Choroid plexus epithelial cell (primary cell): ENCODE measurements at regions not wholly inside any gene's neighbourhood (a gene's known extent, or its start where the extent isn't known, plus 50 kb on each side); places are given as distances from the start of the nearest gene placed in this dataset.

Experiments
- DNase-seq: peaks from one replicate; pipeline ENCODE4 v3.0.0-alpha.2; 2010; ENCODE audit warnings: low read depth
- H3K4me3 ChIP-seq: 2 replicates; pipeline ENCODE4 v1.5.1; 2011; ENCODE audit warnings: low read depth, mild to moderate bottlenecking, control low read depth, low read length, moderate library complexity
- CTCF ChIP-seq: conservative IDR thresholded peaks from 2 replicates; pipeline ENCODE4 v1.5.1; 2011; ENCODE audit warnings: low read depth, mild to moderate bottlenecking, control low read depth, inconsistent platforms, low read length, moderate library complexity

GRCh38 chr17:34847938-34848337 lies 113.3 kb downstream of the CCT6B start:
- DNase-seq: no peak
- TF ChIP-seq CTCF: no peak

GRCh38 chr17:34845296-34845695 lies 116.0 kb downstream of the CCT6B start:
- DNase-seq: no peak
- no peak overlapping the region for H3K4me3 ChIP-seq
- TF ChIP-seq CTCF: no peak

More at GRCh38 chr17:34847938-34848337, 113.3 kb downstream of the CCT6B start:
- no peak overlapping the region for H3K4me3 ChIP-seq

GRCh38 chr17:34843682-34844081 lies 117.6 kb downstream of the CCT6B start:
- DNase-seq: no peak
- no peak for TF ChIP-seq CTCF
- no peak overlapping the region for H3K4me3 ChIP-seq

- TF ChIP-seq CTCF: no peak
- H3K4me3 ChIP-seq: no peak overlapping the region
- no peak for DNase-seq
Observed at GRCh38 chr17:34842235-34842634, 119.0 kb downstream of the CCT6B start.

GRCh38 chr17:34841467-34841866 lies 119.8 kb downstream of the CCT6B start:
- no peak for TF ChIP-seq CTCF

GRCh38 chr17:34840750-34841149 lies 120.5 kb downstream of the CCT6B start:
- TF ChIP-seq CTCF: no peak
- H3K4me3 ChIP-seq: no peak overlapping the region
- no peak for DNase-seq

More at GRCh38 chr17:34841467-34841866, 119.8 kb downstream of the CCT6B start:
- DNase-seq: no peak
- H3K4me3 ChIP-seq: no peak overlapping the region

GRCh38 chr17:34837876-34838478 lies 123.3 kb downstream of the CCT6B start:
- no peak overlapping the region for H3K4me3 ChIP-seq
- no peak for DNase-seq
- TF ChIP-seq CTCF: no peak
